Activated CD8-positive, alpha-beta memory T cell treated with anti-CD3 and anti-CD28 coated beads, Interleukin-2, amount 50 U/mL, for 48 hours (primary cell): ENCODE measurements at regions not wholly inside any gene's neighbourhood (a gene's known extent, or its start where the extent isn't known, plus 50 kb on each side); places are given as distances from the start of the nearest gene placed in this dataset.

Experiments used
- DNase-seq: peaks from one replicate; pipeline ENCODE4 v3.0.0-alpha.2; 2020

GRCh38 chr13:50512474-50513299 is 330.8 kb downstream of the DLEU7 start:
- DNase-seq: peak; percentile 63

DNA sequence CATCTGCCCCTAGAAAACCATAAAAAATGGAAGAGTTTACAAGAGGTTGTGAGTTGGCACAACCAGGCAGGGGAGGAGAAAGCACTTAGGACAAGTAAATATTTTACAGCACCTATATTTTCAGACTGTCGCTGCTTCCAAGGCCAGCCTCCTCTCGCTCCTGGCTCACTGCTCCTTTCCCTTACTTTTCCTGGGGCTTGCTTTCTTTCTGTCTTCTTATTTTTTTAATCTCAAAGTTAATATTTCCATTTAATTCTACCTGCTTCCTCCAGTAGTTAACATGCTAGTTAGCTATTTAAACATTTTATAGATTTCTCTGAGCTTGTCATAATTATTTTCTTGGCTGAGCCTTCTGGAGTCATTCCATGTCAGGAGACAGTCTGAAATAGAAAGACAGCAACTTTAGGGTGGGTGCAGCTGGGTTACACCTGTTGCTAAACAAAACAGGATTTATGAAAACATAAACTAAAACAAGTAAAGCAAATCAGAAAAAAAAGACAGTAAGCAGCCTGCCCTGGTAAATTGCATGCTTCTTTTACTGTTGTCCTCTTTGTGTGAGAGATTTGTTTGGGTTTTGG is 330.1 kb downstream of the DLEU7 start:
- DNase-seq: no peak

GRCh38 chr13:50514249-50514648 is 329.2 kb downstream of the DLEU7 start:
- no peak for DNase-seq

- no peak for DNase-seq
Observed at GRCh38 chr13:50518131-50518530, 325.4 kb downstream of the DLEU7 start.

GRCh38 chr13:50518781-50519201 is 324.7 kb downstream of the DLEU7 start:
- no peak for DNase-seq

- DNase-seq: no peak
Observed at GRCh38 chr13:50519866-50520265, 323.6 kb downstream of the DLEU7 start.

DNA sequence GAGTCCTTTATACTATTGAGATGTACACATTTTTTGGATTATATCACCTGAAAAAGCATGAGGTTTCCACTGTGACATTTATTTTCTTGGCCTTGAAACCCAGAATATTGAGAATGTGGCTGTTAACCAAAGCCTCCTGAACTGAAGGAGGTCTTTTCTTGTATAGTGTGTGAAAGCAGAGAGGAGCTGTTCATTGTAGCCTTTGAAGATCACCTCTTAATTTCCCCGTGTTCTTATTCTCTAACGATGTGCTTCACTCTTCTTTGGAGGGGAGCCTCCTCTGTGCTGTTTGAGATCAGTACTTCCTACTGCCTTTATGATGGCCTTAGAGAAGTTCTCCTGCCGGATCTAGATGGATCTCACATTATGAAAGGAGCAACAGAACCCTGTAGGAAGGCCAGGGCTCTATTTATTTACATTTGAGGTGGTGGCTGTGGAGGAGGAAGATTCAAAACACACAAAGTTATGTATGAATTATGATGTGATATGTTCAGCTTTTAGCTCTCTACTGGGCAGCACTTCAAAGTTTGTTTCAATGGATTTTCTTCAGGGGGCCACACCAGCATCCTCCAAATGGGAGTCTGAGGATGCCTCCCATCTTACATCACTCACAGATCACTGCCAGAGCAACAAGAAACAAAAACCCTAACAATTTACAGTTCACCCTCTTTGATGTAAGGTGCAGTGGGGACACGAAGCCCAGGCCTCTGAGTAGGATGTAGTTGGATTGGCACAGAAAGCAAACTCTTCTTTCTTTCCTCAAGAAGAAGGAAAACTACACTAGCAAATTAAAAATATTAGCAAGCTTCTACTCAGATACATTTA is 322.3 kb downstream of the DLEU7 start:
- no peak for DNase-seq

DNA sequence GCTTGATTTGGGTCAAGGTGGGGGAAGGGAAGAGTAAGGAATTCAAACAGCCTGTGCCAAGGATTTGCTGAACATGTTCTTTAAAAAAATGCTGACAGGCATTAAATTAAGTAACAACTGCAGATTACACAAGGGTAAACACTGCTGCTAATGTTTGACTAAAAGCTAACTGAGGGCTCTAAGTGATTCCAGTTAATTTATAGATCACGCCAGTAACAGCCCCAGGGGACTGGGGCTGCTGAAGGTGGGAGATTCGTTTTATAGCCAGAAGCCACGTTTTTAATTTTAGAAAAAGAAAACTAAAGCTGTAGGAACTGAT is 321.7 kb downstream of the DLEU7 start:
- no peak for DNase-seq

GRCh38 chr13:50522506-50522905 is 321.0 kb downstream of the DLEU7 start:
- no peak for DNase-seq

GRCh38 chr13:50523307-50523706 is 320.2 kb downstream of the DLEU7 start:
- DNase-seq: no peak

GRCh38 chr13:50524560-50524959 is 318.9 kb downstream of the DLEU7 start:
- DNase-seq: no peak

GRCh38 chr13:50526661-50527071 is 316.8 kb downstream of the DLEU7 start:
- DNase-seq: no peak

- DNase-seq: no peak
Observed at GRCh38 chr13:50527188-50527587, 316.3 kb downstream of the DLEU7 start.

GRCh38 chr13:50527612-50528509 is 315.6 kb downstream of the DLEU7 start:
- DNase-seq: no peak

- DNase-seq: no peak
Observed at GRCh38 chr13:50529154-50529882, 314.2 kb downstream of the DLEU7 start.

GRCh38 chr13:50531917-50532899 is 311.3 kb downstream of the DLEU7 start:
- no peak for DNase-seq

- no peak for DNase-seq
Observed at GRCh38 chr13:50535050-50535449, 308.4 kb downstream of the DLEU7 start.

- DNase-seq: no peak
Observed at GRCh38 chr13:50537029-50537428, 306.5 kb downstream of the DLEU7 start.

GRCh38 chr13:50539791-50540530 is 303.5 kb downstream of the DLEU7 start:
- no peak for DNase-seq

DNA sequence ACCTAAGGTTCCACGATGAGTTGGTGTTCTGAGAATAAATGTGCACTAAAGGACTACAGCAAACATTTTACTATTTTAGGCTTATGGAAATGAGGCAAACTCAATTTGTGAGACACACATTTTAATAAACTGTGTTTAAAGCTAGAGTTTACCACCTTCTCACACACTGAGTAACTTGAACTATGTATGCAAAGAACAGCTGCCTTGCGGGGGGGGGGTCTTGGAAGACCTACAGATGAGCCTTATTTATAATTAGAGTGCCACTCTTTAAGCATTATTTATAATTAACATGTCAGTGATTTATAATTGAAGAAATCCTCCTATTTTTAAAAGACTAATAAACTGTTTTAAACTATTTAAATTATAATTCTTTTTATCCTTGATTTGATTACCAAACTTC is 300.4 kb downstream of the DLEU7 start:
- no peak for DNase-seq
